Fibroblast of lung (primary cell): ENCODE measurements at regions not wholly inside any gene's neighbourhood (a gene's known extent, or its start where the extent isn't known, plus 50 kb on each side); places are given as distances from the start of the nearest gene placed in this dataset.

ENCODE experiments used
- EZH2 ChIP-seq: IDR thresholded peaks from 2 replicates; pipeline ENCODE4 v1.5.1; 2012; ENCODE audit warnings: low read length, control low read depth, mild to moderate bottlenecking; ENCODE audit errors: missing control alignments
- TF ChIP-seq, protein P1 (sequence below), 2 donors: IDR thresholded peaks in 1 of 2; conservative IDR thresholded peaks in 1 of 2; 1 replicate in 1 of 2; 2 replicates in 1 of 2; pipeline ENCODE4 v1.5.1; 2011 to 2012; ENCODE audit warnings: low read length in 2 of 2, control low read depth in 1 of 2, inconsistent platforms in 1 of 2, low read depth in 1 of 2, mild to moderate bottlenecking in 1 of 2

DNA sequence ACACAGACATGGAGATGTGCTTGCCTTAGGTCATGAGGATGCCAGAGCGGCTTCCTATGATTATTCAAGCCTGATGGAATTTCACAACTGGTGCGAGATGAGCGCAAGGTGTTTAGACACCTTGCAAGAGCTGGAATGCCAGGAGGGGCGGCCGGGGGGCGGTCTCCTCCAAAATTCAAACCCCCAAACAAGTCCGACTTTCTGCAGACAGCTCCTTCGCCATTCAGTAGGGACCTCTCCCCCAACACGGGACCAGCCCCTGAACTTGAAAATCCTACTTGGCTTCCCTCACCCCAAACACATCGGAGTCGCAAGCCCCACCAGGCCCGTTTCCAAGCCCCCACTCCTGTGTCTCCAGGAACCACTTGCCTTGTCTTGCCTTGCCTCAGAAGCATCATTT lies 64.8 kb upstream of the ID2 start:
- TF ChIP-seq, protein P1, sequence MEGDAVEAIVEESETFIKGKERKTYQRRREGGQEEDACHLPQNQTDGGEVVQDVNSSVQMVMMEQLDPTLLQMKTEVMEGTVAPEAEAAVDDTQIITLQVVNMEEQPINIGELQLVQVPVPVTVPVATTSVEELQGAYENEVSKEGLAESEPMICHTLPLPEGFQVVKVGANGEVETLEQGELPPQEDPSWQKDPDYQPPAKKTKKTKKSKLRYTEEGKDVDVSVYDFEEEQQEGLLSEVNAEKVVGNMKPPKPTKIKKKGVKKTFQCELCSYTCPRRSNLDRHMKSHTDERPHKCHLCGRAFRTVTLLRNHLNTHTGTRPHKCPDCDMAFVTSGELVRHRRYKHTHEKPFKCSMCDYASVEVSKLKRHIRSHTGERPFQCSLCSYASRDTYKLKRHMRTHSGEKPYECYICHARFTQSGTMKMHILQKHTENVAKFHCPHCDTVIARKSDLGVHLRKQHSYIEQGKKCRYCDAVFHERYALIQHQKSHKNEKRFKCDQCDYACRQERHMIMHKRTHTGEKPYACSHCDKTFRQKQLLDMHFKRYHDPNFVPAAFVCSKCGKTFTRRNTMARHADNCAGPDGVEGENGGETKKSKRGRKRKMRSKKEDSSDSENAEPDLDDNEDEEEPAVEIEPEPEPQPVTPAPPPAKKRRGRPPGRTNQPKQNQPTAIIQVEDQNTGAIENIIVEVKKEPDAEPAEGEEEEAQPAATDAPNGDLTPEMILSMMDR (conservative IDR thresholded peaks at IDR 0.05 in 1 of 2, IDR thresholded peaks at IDR 0.05 in 1 of 2; ENCODE audit: low read depth in 1 of 2, low read length in 2 of 2): no peak
- no peak for TF ChIP-seq EZH2
